ENCODE measurements at regions not wholly inside any gene's neighbourhood (a gene's known extent, or its start where the extent isn't known, plus 50 kb on each side); places are given as distances from the start of the nearest gene placed in this dataset.
A peak's percentile ranks its signal among the peaks of the same experiment; 100 is the strongest.

- peak; percentile 47 for DNase-seq (ENCODE audit: low read depth)
Observed at GRCh38 chr18:76573325-76574025, 78.4 kb upstream of the ZNF516 start.

DNA sequence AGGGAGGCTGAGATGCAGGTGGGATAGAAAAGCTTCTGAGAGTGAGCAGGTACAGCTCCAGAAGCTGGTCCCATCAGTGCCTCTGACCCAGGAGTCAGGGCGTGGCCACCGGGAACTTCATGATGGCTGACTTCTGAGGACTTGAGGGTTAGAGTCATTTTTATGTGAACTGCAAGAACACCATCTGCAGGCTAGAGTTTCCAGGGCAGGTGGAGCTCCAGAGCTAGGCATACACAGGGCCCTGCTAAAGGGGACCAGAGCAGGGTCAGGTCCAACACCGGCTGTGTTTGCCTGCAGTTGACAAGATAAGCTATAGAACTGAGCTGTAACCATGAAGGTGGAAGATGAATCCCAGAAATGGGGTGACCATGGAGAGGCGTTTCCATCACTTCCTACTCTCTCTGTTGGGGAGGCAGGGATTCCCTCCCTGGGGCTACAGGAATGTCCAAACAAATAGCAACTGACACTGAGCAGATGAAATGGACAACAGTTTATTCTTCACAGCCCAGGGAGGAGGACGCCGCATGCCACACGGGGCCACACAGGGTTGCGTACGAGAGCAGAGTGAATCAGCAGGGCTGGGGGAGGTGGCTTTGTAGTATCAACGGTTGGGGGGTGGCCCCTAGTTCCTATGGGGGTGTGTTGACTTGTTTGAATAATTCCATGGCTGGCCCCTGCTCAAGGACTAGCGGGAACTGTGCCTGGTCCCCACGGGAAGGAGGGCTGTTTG lies 77.6 kb upstream of the ZNF516 start:
- no peak for DNase-seq (ENCODE audit: low read depth)

GRCh38 chr18:76571689-76572088 lies 76.6 kb upstream of the ZNF516 start:
- DNase-seq (ENCODE audit: low read depth), result no peak

GRCh38 chr18:76570856-76571255 lies 75.8 kb upstream of the ZNF516 start:
- no peak for DNase-seq (ENCODE audit: low read depth)

DNA sequence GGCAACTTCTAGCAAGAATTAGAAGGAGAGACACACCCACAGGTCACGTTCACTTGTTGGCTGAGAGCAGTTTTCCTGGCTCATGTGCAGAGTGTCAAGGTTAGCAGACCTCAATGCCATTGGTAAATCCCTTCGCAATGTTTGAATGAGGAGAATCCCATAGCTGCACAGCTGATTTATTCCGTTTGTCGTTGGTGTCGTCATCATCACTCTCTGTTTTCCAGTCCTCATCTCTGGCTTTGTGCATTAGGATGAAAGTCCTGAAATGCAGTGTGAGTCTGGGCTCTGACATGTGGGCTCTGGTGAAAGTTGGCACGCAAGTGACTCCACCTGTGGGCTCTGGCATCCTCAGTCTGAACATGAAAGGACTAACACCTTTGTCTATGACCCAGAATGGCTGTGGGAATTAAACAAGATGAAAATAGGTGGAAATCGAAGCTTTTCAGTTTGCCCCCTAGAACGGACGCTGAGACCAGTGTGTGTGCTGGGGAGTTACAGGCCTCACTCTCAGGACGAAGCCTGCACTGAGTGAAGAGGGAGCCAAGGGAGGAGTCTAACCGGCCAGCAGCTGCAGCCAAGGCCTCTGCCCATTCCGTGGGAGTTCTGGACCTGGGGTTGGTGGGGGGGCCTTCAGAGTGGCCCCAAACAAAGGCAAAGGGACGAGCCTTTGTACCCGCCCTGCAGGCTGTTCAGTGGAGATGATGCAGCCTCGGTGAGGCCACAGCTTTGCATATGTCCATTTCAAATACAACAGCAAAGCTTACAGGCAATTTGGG lies 74.8 kb upstream of the ZNF516 start:
- no peak for DNase-seq (ENCODE audit: low read depth)

GRCh38 chr18:76568731-76569130 lies 73.7 kb upstream of the ZNF516 start:
- DNase-seq (ENCODE audit: low read depth), result no peak

GRCh38 chr18:76567835-76568445 lies 72.9 kb upstream of the ZNF516 start:
- no peak for DNase-seq (ENCODE audit: low read depth)

DNA sequence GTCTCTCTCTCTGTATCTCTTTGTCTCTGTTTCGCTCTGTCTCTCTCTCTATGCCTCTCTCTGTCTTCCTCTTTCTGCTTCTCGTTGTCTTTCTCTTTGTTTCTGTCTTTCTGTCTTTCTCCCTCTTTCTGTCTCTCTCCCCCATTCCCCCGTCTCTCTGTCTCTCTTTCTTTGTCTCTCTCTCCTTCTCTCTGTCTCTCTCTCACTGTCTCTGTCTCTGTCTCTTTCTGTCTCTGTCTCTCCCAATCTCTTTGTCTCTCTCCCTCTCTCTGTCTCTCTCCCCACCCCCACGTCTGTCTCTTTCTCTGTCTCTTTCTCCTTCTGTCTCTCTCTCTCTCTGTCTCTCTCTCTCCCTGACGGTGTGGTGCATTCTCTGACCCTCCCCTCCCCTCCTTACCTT lies 71.9 kb upstream of the ZNF516 start:
- DNase-seq (ENCODE audit: low read depth), result no peak

DNA sequence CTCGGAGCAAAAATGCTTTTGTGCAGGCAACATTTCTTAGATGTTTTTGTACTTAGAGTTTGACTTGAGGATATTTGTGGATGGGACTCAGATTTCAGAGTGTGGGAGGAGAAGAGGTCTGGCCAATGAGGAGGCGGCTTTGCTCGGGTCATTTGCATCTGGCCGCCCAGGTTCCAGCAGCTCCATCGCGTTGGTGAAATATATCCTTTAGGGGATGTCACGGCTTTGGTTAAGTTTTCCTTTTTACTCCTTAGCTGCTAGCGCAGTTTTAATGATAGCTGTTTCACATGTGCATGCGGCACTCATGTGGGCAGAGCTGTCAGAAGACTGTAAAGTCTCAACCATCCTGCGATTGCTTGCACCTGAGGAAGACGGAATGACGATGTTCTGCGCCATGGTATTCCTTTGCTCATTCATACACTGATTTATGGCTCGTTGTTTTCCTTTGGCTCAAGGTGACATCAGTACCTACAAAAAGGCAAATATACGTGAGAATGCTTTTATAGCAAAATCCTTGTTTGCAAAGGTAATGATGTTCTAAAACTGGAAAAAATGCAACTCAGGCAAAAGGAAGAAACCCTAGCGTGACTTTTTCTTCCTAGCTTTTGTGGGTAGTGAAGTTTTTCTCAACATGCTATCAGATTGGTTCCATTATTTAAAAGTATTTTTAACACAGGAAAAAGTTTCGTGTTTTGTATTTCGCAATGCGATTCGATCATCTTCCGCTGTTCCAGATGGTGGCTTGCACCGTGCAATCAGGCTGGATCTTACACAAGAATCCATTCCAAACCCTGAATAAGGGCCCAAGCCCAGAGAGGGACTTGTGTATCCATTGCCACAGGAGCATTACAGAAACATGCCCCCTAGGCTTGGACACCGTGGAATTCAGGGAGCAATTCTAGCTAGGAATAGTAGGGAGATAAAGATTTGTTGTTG lies 70.5 kb upstream of the ZNF516 start:
- peak; percentile 83 for DNase-seq (ENCODE audit: low read depth)

GRCh38 chr18:76564655-76565237 lies 69.7 kb upstream of the ZNF516 start:
- DNase-seq (ENCODE audit: low read depth), result no peak

- peak; percentile 30 for DNase-seq (ENCODE audit: low read depth)
Observed at GRCh38 chr18:76564117-76564516, 69.1 kb upstream of the ZNF516 start.

GRCh38 chr18:76562286-76563122 lies 67.5 kb upstream of the ZNF516 start:
- DNase-seq (ENCODE audit: low read depth), result no peak

DNA sequence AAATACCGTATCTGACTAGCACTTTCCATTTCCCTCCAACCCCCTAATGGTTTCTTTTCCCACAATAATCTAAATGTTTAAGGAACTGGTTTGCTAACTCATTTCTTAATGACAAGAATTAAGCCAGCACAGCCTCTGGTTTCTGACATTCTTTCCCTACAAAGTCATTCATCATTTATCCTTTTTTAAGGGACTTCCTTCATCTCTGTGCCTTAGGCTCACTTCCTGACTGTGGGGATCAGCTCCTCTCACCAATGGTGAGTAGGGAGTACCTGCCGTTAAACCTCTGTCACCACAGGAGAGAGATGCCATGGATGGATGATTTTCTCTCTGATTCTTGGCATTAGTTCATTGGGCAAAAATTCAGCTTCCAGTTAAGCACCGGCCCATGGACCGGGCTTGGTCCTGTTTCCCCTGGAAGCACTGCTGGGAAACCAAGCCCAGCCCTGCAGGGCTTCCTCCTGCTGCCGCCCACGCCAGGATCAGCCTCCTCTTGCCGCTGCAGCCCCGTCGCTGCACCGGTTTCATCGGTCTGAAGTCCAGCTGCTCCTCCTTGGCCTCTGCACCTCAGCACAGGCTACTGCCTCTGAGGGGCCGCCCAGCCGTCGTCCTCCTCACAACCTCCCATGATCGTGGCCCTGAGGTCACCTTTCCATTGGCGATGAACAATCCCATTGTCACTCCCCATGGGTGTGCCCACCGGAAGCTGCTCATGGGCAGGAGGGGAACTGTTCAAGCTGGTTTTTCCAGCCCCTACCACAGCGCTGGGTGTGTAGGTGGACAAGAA lies 64.0 kb upstream of the ZNF516 start:
- DNase-seq (ENCODE audit: low read depth), result no peak

DNA sequence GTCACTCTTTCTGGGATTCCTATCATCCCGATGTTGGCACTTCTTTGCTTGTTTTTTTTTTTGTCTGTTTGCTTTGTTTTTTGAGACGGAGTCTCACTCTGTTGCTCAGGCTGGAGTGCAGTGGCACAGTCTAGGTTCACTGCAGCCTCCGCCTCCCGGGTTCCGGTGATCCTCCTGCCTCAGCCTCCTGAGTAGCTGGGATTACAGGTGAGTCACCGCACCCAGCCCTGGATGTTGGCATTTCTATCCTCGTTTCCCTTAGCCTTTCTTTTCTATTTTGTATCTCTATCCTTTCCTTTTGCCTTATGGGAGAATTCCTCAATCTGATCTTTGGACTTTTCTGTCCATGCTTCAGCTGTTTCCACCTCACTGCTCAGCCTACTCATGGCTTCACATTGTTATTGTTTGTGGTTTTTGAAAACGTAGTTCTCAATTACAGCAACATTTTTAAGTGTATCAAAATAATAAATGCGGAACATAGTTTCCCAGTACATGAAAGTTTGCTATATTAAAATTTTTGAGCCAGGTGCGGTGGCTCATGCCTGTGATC lies 62.1 kb upstream of the ZNF516 start:
- peak; percentile 11 for DNase-seq (ENCODE audit: low read depth)

DNA sequence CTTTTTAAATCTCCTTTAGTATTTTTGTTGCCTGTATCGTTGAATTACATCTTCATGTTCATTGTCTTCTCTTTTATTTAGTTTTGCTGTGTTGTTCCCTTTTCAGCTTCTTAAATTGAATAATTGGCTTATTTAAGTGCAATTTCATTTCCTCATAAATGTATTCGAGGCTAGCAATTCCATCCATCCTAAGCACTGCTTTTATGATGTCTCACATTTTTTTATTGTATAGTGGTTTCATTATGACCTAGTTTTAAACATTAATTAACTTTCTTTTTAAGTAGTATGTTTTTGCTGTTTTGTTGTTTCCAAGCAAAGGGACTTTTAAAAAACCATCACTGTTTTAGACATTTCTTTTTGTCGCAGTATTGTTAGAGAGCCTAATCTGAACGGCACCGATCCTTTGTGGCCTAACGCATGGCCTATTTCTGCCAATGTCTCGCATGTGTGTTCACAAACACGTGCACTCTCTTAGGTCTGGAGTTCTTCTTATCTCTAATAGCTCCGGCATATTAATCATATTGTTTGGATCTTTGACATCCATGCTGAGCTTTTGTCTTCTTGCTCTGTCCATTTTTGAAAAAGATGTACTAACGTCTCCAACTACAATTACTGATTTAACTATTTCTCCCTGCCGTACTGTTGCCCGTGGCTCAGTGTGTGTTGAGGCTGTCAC lies 59.6 kb upstream of the ZNF516 start:
- DNase-seq (ENCODE audit: low read depth), result no peak

DNA sequence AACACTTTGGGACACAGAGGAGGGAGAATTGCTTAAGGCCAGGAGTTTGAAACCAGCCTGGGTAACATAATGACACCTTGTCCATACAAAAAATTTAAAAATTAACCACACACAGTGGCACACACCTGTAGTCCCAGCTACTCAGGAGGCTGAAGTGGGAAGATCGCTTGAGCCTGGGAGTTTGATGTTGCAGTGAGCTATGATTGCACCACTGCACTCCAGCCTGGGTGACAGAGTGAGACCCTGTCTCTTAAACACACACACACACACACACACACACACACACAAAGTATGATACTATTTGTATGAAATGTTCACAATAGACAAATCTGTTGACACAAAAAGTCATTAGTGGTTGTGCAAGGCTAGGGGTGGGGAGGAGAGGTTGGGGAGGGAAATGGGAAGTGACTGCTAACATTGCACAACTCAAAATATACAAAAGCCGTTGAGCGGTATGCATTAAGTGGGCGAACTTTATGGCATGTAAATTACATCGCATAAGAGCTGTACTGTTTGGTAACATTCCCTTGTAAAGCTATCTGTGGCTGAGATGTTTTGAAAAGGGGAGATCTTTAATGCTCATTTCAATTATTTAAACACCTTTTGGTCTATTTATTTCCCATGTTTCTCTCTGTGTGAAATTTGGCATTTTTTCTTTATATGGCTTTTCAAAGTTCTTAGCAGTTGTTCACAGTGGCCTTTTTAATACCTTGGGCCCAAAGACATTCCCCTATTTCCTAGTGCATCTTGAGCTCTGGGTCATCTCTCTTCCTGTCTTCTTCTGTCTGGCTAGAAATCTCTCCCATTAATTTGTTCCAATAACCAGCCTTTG lies 58.9 kb upstream of the ZNF516 start:
- DNase-seq (ENCODE audit: low read depth), result no peak

DNA sequence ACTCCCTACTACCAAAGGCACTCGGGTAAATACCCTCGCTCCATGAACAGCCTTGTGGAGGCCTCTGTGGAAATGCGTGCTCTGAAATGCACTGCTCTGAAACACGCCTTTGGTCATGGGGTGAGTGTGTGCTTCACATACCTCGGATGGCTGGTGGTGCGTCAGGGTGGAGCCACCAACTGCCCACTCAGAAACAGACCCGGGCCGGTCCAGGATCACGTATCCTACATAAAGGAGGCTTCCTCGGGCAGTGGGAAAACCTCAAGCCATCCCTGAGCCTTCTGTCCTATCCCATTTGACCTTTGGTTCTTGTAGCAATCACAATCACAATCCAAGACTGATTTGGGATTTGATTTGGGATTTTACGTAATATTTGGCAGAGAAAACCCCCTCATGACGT lies 53.5 kb upstream of the ZNF516 start:
- DNase-seq (ENCODE audit: low read depth), result no peak

All from LHCN-M2 (cell line).